ENCODE measurements at regions not wholly inside any gene's neighbourhood (a gene's known extent, or its start where the extent isn't known, plus 50 kb on each side); places are given as distances from the start of the nearest gene placed in this dataset.

GRCh38 chr4:13212936-13213335 lies 271.2 kb downstream of the RAB28 start:
- Mint-ChIP-seq H3K36me3 (peaks cover 0 to 15% of the 10 kb centered on the region in 2 donors), H3K27ac (no peak overlapping the region), H3K9me3 (peaks cover 4 to 5% of the 10 kb centered on the region in 2 donors)
- ATAC-seq, result no peak
- no peak for DNase-seq (ENCODE audit: low spot score in 2 of 2)

- DNase-seq (ENCODE audit: low spot score in 2 of 2) (no peak), ATAC-seq (no peak)
- H3K27ac Mint-ChIP-seq, result peak overlapping the region in 1 of 2 donors; percentile 75
- H3K36me3 Mint-ChIP-seq, result no peaks in the 10 kb centered on the region
- no peaks in the 10 kb centered on the region for H3K9me3 Mint-ChIP-seq
Measured at GRCh38 chr4:13209600-13209999, 274.5 kb downstream of the RAB28 start.

GRCh38 chr4:13208558-13209193 lies 275.5 kb downstream of the RAB28 start:
- DNase-seq (ENCODE audit: low spot score in 2 of 2) (no peak), ATAC-seq (no peak)
- Mint-ChIP-seq H3K27ac (no peak overlapping the region), H3K36me3 (no peaks in the 10 kb centered on the region), H3K9me3 (no peaks in the 10 kb centered on the region)

- Mint-ChIP-seq H3K27ac (no peak overlapping the region), H3K36me3 (no peaks in the 10 kb centered on the region), H3K9me3 (no peaks in the 10 kb centered on the region)
- ATAC-seq (no peak), DNase-seq (ENCODE audit: low spot score in 2 of 2) (no peak)
Measured at GRCh38 chr4:13207226-13207625, 276.9 kb downstream of the RAB28 start.

DNA sequence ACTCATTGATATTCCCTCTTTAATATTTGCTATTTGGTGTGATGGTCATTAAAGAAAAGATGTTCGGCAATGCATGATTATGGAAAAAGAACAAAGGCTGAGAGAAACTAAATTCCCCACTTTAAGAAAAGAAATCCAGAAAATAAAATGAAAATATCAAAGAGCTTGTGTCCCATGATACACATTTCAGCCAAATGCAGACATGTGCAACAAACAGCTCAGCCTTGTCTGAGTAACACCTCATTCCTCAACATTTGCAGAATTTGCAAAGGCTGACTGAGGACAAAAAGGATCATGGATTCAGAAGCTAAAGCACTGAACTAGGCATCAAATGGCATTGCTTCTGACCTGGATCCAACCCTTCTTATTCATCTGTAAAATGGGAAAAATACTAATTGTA lies 281.0 kb downstream of the RAB28 start:
- ATAC-seq, result no peak
- Mint-ChIP-seq H3K9me3 (no peaks in the 10 kb centered on the region), H3K27ac (no peak overlapping the region)

DNA sequence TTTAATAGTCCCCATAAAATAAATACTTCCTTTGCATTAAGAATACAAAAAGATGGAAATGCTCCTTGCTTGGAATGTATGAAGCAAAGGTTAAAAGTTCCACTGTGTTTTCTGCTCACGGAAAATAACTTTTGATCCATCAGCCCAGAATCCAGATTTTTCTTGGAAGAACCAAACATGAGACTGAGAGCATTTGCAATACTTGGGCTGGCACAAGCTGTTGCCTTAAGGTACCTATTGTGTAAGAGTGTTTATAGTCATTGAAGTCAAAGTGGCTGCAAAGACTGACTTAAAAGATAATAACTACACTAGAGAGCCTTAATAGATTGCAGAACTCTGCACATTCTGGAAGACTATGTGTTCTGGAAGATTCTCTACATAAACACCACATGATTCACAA lies 281.4 kb downstream of the RAB28 start:
- Mint-ChIP-seq H3K9me3 (no peaks in the 10 kb centered on the region), H3K36me3 (no peaks in the 10 kb centered on the region), H3K27ac (no peak overlapping the region)
- no peak for ATAC-seq
- no peak for DNase-seq (ENCODE audit: low spot score in 2 of 2)

More for the DNA sequence above, 281.0 kb downstream of the RAB28 start:
- H3K36me3 Mint-ChIP-seq, result no peaks in the 10 kb centered on the region
- DNase-seq (ENCODE audit: low spot score in 2 of 2), result no peak

DNA sequence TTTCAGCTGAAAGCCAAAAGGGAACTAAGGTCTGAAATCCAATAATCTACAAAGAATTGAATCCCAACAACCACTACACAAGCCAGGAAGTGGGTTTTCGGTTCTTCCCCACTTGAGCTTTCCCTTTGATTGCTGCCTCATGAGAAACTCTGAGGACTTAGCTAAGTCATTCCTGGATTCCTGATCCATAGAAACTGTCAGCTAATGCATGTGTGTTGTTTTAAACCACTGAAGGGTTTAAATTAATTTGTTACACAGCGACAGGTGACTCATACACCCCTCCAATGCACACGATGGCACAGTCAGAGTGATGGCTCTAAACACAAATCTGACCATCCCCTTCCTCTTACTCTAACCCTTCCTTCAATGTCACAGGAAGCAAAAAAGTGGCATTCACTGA lies 282.9 kb downstream of the RAB28 start:
- no peaks in the 10 kb centered on the region for H3K36me3 Mint-ChIP-seq
- H3K27ac Mint-ChIP-seq, result peak overlapping the region in 1 of 2 donors; percentile 52
- H3K9me3 Mint-ChIP-seq, result no peaks in the 10 kb centered on the region
- DNase-seq (ENCODE audit: low spot score in 2 of 2) (no peak), ATAC-seq (peak in 1 of 2 donors; percentile 20)

GRCh38 chr4:13196721-13197120 lies 287.4 kb downstream of the RAB28 start:
- no peak for DNase-seq (ENCODE audit: low spot score in 2 of 2)
- Mint-ChIP-seq H3K27ac (no peak overlapping the region), H3K36me3 (peaks cover 0 to 5% of the 10 kb centered on the region in 2 donors), H3K9me3 (peaks cover 0 to 6% of the 10 kb centered on the region in 2 donors)
- ATAC-seq, result no peak

DNA sequence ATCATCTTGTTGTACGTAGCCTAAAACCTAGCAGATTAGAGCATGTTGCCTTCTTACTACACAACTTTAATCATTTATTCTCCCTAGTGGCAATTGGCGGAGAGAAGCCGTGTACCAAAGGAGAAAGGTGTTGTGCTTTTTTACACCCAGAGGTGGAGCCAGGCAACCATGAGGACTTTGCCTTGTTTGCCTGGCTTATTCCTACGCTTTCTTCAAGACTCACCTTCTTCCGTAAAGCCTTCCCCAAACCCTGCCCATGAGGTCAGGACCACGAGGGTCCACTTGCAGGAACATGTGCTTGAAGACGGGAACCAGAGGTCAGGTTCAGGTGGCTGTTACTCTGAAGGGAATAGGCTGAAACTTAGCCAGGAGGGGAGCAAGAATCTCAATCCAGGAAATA lies 290.5 kb downstream of the RAB28 start:
- H3K36me3 Mint-ChIP-seq, result peaks cover 0 to 5% of the 10 kb centered on the region in 2 donors
- peaks cover 0 to 6% of the 10 kb centered on the region in 2 donors for H3K9me3 Mint-ChIP-seq
- DNase-seq (ENCODE audit: low spot score in 2 of 2) (no peak), ATAC-seq (no peak)
- H3K27ac Mint-ChIP-seq, result no peak overlapping the region

DNA sequence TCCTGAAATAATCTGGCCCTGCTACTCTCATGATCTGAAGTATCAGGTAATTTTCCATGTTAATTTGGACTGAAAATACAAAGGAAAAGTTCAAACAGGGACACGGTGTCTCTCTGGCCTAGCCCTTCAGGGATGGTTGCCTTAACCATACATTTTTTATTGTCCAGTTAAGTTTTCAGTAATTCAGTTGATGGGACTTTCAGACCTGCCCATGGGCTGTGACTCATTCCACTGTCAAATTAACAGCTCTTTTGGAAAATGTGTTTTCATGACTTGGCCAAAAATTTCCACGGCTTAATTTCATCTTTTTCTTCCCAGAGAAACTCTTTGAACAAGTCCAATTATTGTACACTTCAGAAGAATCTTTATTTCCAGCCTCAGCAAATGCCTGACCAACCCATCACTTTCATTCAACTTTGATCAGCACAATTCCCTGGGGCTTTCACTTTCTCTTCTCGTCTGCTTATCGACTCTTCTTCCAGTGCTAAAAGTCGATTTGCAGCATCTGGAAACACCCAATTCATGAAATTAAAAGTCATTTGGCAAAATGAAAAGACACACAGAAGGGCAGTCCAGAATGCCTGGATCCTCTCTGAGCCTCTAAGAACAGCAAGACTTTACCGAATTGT lies 293.9 kb downstream of the RAB28 start:
- ATAC-seq, result no peak
- Mint-ChIP-seq H3K27ac (no peak overlapping the region), H3K36me3 (peaks cover 0 to 9% of the 10 kb centered on the region in 2 donors), H3K9me3 (peaks cover 0 to 8% of the 10 kb centered on the region in 2 donors)
- no peak for DNase-seq (ENCODE audit: low spot score in 2 of 2)

GRCh38 chr4:13184199-13184598 lies 299.9 kb downstream of the RAB28 start:
- DNase-seq (ENCODE audit: low spot score in 2 of 2), result no peak
- no peak overlapping the region for H3K27ac Mint-ChIP-seq
- H3K9me3 Mint-ChIP-seq, result peaks cover 0 to 5% of the 10 kb centered on the region in 2 donors
- peaks cover 0 to 4% of the 10 kb centered on the region in 2 donors for H3K36me3 Mint-ChIP-seq
- no peak for ATAC-seq

DNA sequence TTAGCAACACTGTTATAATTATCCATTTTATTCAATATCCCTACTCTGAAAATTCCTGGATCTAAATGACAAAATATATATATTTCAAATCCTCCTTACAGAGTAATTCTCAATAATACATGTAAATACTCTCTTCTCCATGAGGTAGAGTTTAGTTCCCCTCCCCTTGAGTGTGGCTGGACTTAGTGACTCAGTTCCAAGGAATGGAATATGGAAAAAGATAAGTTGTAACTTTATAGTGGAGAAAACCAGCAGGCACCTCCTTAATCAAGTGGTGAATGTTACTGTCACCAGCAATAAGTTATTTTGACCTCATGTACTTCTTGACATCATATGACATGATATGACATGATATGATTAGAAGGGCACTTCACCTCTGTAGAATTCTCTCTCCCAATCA lies 302.0 kb downstream of the RAB28 start:
- no peak overlapping the region for H3K27ac Mint-ChIP-seq
- DNase-seq (ENCODE audit: low spot score in 2 of 2) (no peak), ATAC-seq (no peak)
- no peaks in the 10 kb centered on the region for H3K9me3 Mint-ChIP-seq
- no peaks in the 10 kb centered on the region for H3K36me3 Mint-ChIP-seq

DNA sequence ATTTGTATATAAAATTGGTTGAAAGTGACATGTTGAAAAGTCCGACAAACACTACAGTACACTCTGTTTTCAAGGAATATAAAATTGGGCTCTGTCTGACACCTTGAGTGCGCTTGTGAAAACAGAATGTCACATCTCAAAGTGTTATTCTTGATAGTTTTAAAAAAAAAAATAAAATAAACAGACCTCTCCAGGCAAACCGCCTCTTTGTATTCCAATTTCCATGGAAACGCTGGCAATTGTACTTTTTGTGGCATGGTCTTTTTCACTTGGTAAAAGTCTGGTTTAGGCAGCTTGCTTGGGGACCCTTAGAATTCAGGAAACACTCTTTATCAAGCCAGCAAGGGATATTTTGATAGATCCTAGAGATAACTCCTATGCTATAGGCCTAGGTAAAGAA lies 302.5 kb downstream of the RAB28 start:
- DNase-seq (ENCODE audit: low spot score in 2 of 2) (no peak), ATAC-seq (no peak)
- H3K9me3 Mint-ChIP-seq, result no peaks in the 10 kb centered on the region
- H3K27ac Mint-ChIP-seq, result no peak overlapping the region
- no peaks in the 10 kb centered on the region for H3K36me3 Mint-ChIP-seq

DNA sequence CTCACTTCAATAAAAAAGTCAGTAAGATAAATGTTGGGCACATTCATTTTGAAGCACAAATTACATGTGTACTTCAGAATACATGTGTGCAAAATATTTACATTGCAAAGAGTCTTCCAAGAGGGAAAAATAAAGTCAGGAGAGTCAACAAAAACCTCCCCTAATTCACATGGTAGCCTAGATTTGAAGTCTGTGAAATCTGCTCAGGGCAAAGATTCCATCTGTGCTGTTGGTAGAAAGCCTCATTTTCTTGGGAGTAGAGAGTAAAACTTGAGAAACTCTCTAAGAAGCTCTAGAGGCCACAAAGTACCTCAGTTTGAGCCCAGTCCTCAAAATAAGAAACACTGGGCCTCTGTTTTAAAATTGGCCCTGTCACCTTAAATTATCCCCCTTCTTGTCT lies 303.4 kb downstream of the RAB28 start:
- H3K9me3 Mint-ChIP-seq, result no peaks in the 10 kb centered on the region
- no peaks in the 10 kb centered on the region for H3K36me3 Mint-ChIP-seq
- no peak overlapping the region for H3K27ac Mint-ChIP-seq
- ATAC-seq, result no peak
- no peak for DNase-seq (ENCODE audit: low spot score in 2 of 2)

DNA sequence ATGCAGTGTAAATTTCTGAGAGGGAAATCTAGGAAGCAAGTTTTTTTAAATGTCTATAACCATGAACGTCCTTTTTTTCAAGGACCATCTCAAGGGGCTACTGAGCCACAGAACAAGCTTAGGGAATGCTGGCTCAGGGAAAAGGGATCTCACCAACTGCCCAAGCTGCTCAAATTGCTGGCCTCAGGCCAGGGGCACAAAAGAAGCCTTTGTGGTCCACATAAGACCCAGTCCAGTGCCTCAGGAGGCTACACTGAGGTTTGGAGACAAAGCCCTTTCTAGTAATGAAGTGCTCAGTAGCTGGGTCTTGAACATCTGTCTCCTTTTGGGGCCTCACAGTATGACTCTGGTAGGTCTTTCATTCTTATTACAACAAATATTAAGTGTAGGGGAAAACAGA lies 305.5 kb downstream of the RAB28 start:
- ATAC-seq (no peak), DNase-seq (ENCODE audit: low spot score in 2 of 2) (no peak)
- H3K36me3 Mint-ChIP-seq, result no peaks in the 10 kb centered on the region
- no peak overlapping the region for H3K27ac Mint-ChIP-seq
- H3K9me3 Mint-ChIP-seq, result no peaks in the 10 kb centered on the region

GRCh38 chr4:13176741-13177142 lies 307.4 kb downstream of the RAB28 start:
- DNase-seq (ENCODE audit: low spot score in 2 of 2) (no peak), ATAC-seq (no peak)
- Mint-ChIP-seq H3K27ac (no peak overlapping the region), H3K36me3 (no peaks in the 10 kb centered on the region), H3K9me3 (no peaks in the 10 kb centered on the region)

DNA sequence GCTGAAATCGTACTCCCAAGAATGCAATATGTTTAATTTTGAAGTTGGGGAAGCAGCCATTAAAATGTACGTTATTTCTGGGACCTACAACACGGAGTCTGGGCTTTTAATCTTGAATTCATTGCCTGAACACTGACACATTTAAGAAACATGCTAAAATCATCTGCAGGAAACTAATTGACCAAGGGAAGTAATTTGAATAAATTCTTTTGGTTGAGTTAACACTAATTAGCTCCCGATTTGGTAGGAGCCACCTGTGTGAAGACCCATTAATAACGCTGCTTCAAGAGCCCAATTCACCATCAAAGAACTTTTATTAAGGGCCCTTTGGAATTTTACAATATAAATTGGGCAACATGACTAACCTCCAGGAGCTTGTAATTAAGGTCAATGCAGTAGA lies 309.2 kb downstream of the RAB28 start:
- DNase-seq (ENCODE audit: low spot score in 2 of 2) (no peak), ATAC-seq (no peak)
- H3K36me3 Mint-ChIP-seq, result no peaks in the 10 kb centered on the region
- H3K9me3 Mint-ChIP-seq, result no peaks in the 10 kb centered on the region
- no peak overlapping the region for H3K27ac Mint-ChIP-seq

DNA sequence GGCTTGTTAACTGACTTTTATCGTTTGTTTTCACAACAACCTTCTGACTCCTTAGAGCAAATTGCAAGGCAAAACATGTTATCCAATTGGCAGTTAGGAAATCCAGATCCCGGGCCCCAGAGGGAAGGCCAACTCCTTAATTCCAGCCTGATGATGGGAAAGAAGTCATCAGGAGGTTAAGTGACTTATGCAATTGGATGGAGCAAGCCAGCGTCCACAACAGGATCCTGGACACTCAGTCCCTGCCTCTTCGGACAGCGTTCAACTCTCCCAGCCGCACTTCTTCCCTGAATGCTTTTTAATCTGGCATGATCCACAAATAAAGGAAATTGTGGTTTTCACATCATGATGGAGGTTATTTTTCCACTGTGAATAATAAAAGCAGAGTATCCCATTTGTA lies 310.1 kb downstream of the RAB28 start:
- no peaks in the 10 kb centered on the region for H3K36me3 Mint-ChIP-seq
- H3K9me3 Mint-ChIP-seq, result no peaks in the 10 kb centered on the region
- no peak overlapping the region for H3K27ac Mint-ChIP-seq
- DNase-seq (ENCODE audit: low spot score in 2 of 2) (no peak), ATAC-seq (no peak)
